ENCODE measurements at regions not wholly inside any gene's neighbourhood (a gene's known extent, or its start where the extent isn't known, plus 50 kb on each side); places are given as distances from the start of the nearest gene placed in this dataset.

- Mint-ChIP-seq H3K27ac (no peak overlapping the region), H3K27me3 (ENCODE audit: low read depth in 3 of 3) (no peaks in the 10 kb centered on the region), H3K9me3 (peaks cover 0 to 11% (median 2%) of the 10 kb centered on the region in 7 donors), H3K36me3 (no peaks in the 10 kb centered on the region), H3K4me3 (no peak overlapping the region), H3K4me1 (no peaks in the 10 kb centered on the region)
- Histone ChIP-seq H3K79me2 (ENCODE audit: insufficient read depth, low read length) (no peaks in the 10 kb centered on the region), H2AFZ (ENCODE audit: insufficient read depth, low read depth, low read length, poor library complexity, severe bottlenecking) (no peak overlapping the region), H3K9me3 (replicated peaks in 1 of 2; ENCODE audit: control insufficient read depth in 1 of 2, insufficient read depth in 1 of 2, low read length in 2 of 2) (peaks cover 1 to 14% of the 10 kb centered on the region in 2 donors), H3K4me3 (replicated peaks in 1 of 3; ENCODE audit: low read depth in 2 of 3, low read length in 3 of 3) (no peak overlapping the region), H3K9ac (ENCODE audit: insufficient read depth, low read length, poor library complexity, severe bottlenecking) (no peak overlapping the region), H3K4me2 (replicated peaks; ENCODE audit: extremely low read depth, low read length, poor library complexity, severe bottlenecking) (no peak overlapping the region), H3K4me1 (ENCODE audit: control insufficient read depth in 1 of 2, insufficient read depth in 2 of 2, low read length in 2 of 2) (no peaks in the 10 kb centered on the region), H4K20me1 (ENCODE audit: insufficient read depth, low read length) (no peaks in the 10 kb centered on the region), H3K27me3 (ENCODE audit: control insufficient read depth in 2 of 2, insufficient read depth in 2 of 2, low read length in 2 of 2) (no peaks in the 10 kb centered on the region), H3K36me3 (replicated peaks in 1 of 2; ENCODE audit: control insufficient read depth in 1 of 2, insufficient read depth in 2 of 2, low read length in 2 of 2) (no peaks in the 10 kb centered on the region), H3K27ac (ENCODE audit: low read depth in 1 of 2, low read length in 2 of 2) (no peak overlapping the region)
- intact Hi-C loops (cut with micrococcal nuclease) = no loop called here
- no CpG with 5 or more reads among the region's 1 CpG for WGBS (ENCODE audit: insufficient coverage)
- no peak for DNase-seq
- no peak for TF ChIP-seq CTCF (IDR thresholded peaks at IDR 0.05)
Measured at GRCh38 chr13:83281654-83282053, 600.6 kb downstream of the SLITRK1 start.

GRCh38 chr13:83274679-83275078 lies 607.6 kb downstream of the SLITRK1 start:
- no peaks in the 10 kb centered on the region for H3K4me1 Mint-ChIP-seq
- intact Hi-C loops (cut with micrococcal nuclease) = no loop called here
- Histone ChIP-seq H3K9ac (ENCODE audit: insufficient read depth, low read length, poor library complexity, severe bottlenecking) (no peak overlapping the region), H3K36me3 (replicated peaks in 1 of 2; ENCODE audit: control insufficient read depth in 1 of 2, insufficient read depth in 2 of 2, low read length in 2 of 2) (no peaks in the 10 kb centered on the region), H3K79me2 (ENCODE audit: insufficient read depth, low read length) (no peaks in the 10 kb centered on the region), H3K4me3 (replicated peaks in 1 of 3; ENCODE audit: low read depth in 2 of 3, low read length in 3 of 3) (no peak overlapping the region), H4K20me1 (ENCODE audit: insufficient read depth, low read length) (no peaks in the 10 kb centered on the region), H3K27ac (ENCODE audit: low read depth in 1 of 2, low read length in 2 of 2) (no peak overlapping the region), H2AFZ (ENCODE audit: insufficient read depth, low read depth, low read length, poor library complexity, severe bottlenecking) (no peak overlapping the region), H3K4me2 (replicated peaks; ENCODE audit: extremely low read depth, low read length, poor library complexity, severe bottlenecking) (no peak overlapping the region), H3K9me3 (replicated peaks in 1 of 2; ENCODE audit: control insufficient read depth in 1 of 2, insufficient read depth in 1 of 2, low read length in 2 of 2) (peaks cover 4 to 11% of the 10 kb centered on the region in 2 donors), H3K4me1 (ENCODE audit: control insufficient read depth in 1 of 2, insufficient read depth in 2 of 2, low read length in 2 of 2) (no peaks in the 10 kb centered on the region), H3K27me3 (ENCODE audit: control insufficient read depth in 2 of 2, insufficient read depth in 2 of 2, low read length in 2 of 2) (no peaks in the 10 kb centered on the region)
- H3K9me3 Mint-ChIP-seq = peaks cover 0 to 10% (median 2%) of the 10 kb centered on the region in 7 donors
- no peak overlapping the region for H3K27ac Mint-ChIP-seq
- H3K36me3 Mint-ChIP-seq = no peaks in the 10 kb centered on the region
- no peaks in the 10 kb centered on the region for H3K27me3 Mint-ChIP-seq (ENCODE audit: low read depth in 3 of 3)
- DNase-seq = no peak
- TF ChIP-seq CTCF (IDR thresholded peaks at IDR 0.05) = no peak
- H3K4me3 Mint-ChIP-seq = no peak overlapping the region

Measured in CD14-positive monocyte (primary cell).